ENCODE measurements at regions not wholly inside any gene's neighbourhood (a gene's known extent, or its start where the extent isn't known, plus 50 kb on each side); places are given as distances from the start of the nearest gene placed in this dataset.

- no peaks in the 10 kb centered on the region for H3K9me3 ChIP-seq (ENCODE audit: control insufficient read depth in 2 of 2, low read length in 2 of 2)
- no peak overlapping the region for H3K27ac ChIP-seq (ENCODE audit: insufficient read depth, low read length, poor library complexity, severe bottlenecking)
- no peaks in the 10 kb centered on the region for H3K4me1 ChIP-seq (ENCODE audit: control insufficient read depth, insufficient read depth, low read length, poor library complexity, severe bottlenecking)
- no peaks in the 10 kb centered on the region for H3K36me3 Mint-ChIP-seq
- ATAC-seq (ENCODE audit: low read depth in 2 of 2) = no peak
- H3K4me3 ChIP-seq (ENCODE audit: low read depth, low read length) = no peak overlapping the region
- no peaks in the 10 kb centered on the region for H3K4me1 Mint-ChIP-seq
- H3K4me3 Mint-ChIP-seq = no peak overlapping the region
- DNase-seq = no peak
- no peaks in the 10 kb centered on the region for H3K36me3 ChIP-seq (ENCODE audit: control insufficient read depth, insufficient read depth, low read length)
- H3K27me3 ChIP-seq (ENCODE audit: control insufficient read depth, insufficient read depth, low read length) = no peaks in the 10 kb centered on the region
- no peak overlapping the region for H3K27ac Mint-ChIP-seq
- no peaks in the 10 kb centered on the region for H3K27me3 Mint-ChIP-seq
- H3K9me3 Mint-ChIP-seq = no peaks in the 10 kb centered on the region
These were observed 394.0 kb upstream of the HSFY2 start for GRCh38 chrY:19167319-19168201.

- H3K4me1 Mint-ChIP-seq = no peaks in the 10 kb centered on the region
- Histone ChIP-seq H3K27me3 (ENCODE audit: control insufficient read depth, insufficient read depth, low read length) (no peaks in the 10 kb centered on the region), H3K4me1 (ENCODE audit: control insufficient read depth, insufficient read depth, low read length, poor library complexity, severe bottlenecking) (no peaks in the 10 kb centered on the region), H3K36me3 (ENCODE audit: control insufficient read depth, insufficient read depth, low read length) (no peaks in the 10 kb centered on the region), H3K27ac (ENCODE audit: insufficient read depth, low read length, poor library complexity, severe bottlenecking) (no peak overlapping the region), H3K4me3 (ENCODE audit: low read depth, low read length) (no peak overlapping the region), H3K9me3 (ENCODE audit: control insufficient read depth in 2 of 2, low read length in 2 of 2) (no peaks in the 10 kb centered on the region)
- no peaks in the 10 kb centered on the region for H3K27me3 Mint-ChIP-seq
- no peak overlapping the region for H3K4me3 Mint-ChIP-seq
- ATAC-seq (ENCODE audit: low read depth in 2 of 2) (no peak), DNase-seq (no peak)
- no peak overlapping the region for H3K27ac Mint-ChIP-seq
- H3K36me3 Mint-ChIP-seq = no peaks in the 10 kb centered on the region
- no peaks in the 10 kb centered on the region for H3K9me3 Mint-ChIP-seq
These were observed 375.2 kb upstream of the HSFY2 start for GRCh38 chrY:19148783-19149182.

- no peak overlapping the region for H3K27ac Mint-ChIP-seq
- no peaks in the 10 kb centered on the region for H3K27me3 Mint-ChIP-seq
- H3K4me1 ChIP-seq (ENCODE audit: control insufficient read depth, insufficient read depth, low read length, poor library complexity, severe bottlenecking) = no peaks in the 10 kb centered on the region
These were observed 372.8 kb upstream of the HSFY2 start for GRCh38 chrY:19146296-19146695.

GRCh38 chrY:19142093-19142492 is 368.6 kb upstream of the HSFY2 start:
- no peaks in the 10 kb centered on the region for H3K27me3 ChIP-seq (ENCODE audit: control insufficient read depth, insufficient read depth, low read length)
- H3K4me1 ChIP-seq (ENCODE audit: control insufficient read depth, insufficient read depth, low read length, poor library complexity, severe bottlenecking) = no peaks in the 10 kb centered on the region
- no peak overlapping the region for H3K4me3 ChIP-seq (ENCODE audit: low read depth, low read length)
- no peaks in the 10 kb centered on the region for H3K36me3 Mint-ChIP-seq
- H3K27ac ChIP-seq (ENCODE audit: insufficient read depth, low read length, poor library complexity, severe bottlenecking) = no peak overlapping the region
- H3K4me1 Mint-ChIP-seq = no peaks in the 10 kb centered on the region
- ATAC-seq (ENCODE audit: low read depth in 2 of 2) (no peak), DNase-seq (no peak)
- H3K27me3 Mint-ChIP-seq = no peaks in the 10 kb centered on the region
- no peak overlapping the region for H3K4me3 Mint-ChIP-seq
- no peaks in the 10 kb centered on the region for H3K36me3 ChIP-seq (ENCODE audit: control insufficient read depth, insufficient read depth, low read length)
- H3K9me3 Mint-ChIP-seq = no peaks in the 10 kb centered on the region
- H3K9me3 ChIP-seq (ENCODE audit: control insufficient read depth in 2 of 2, low read length in 2 of 2) = no peaks in the 10 kb centered on the region
- H3K27ac Mint-ChIP-seq = no peak overlapping the region

More at GRCh38 chrY:19146296-19146695, 372.8 kb upstream of the HSFY2 start:
- no peak overlapping the region for H3K4me3 Mint-ChIP-seq
- H3K4me1 Mint-ChIP-seq = no peaks in the 10 kb centered on the region
- no peaks in the 10 kb centered on the region for H3K27me3 ChIP-seq (ENCODE audit: control insufficient read depth, insufficient read depth, low read length)
- no peak overlapping the region for H3K4me3 ChIP-seq (ENCODE audit: low read depth, low read length)
- no peak for ATAC-seq (ENCODE audit: low read depth in 2 of 2)
- no peak overlapping the region for H3K27ac ChIP-seq (ENCODE audit: insufficient read depth, low read length, poor library complexity, severe bottlenecking)
- no peaks in the 10 kb centered on the region for H3K36me3 Mint-ChIP-seq
- H3K36me3 ChIP-seq (ENCODE audit: control insufficient read depth, insufficient read depth, low read length) = no peaks in the 10 kb centered on the region
- H3K9me3 ChIP-seq (ENCODE audit: control insufficient read depth in 2 of 2, low read length in 2 of 2) = no peaks in the 10 kb centered on the region
- no peak for DNase-seq
- H3K9me3 Mint-ChIP-seq = no peaks in the 10 kb centered on the region

- Histone ChIP-seq H3K27me3 (ENCODE audit: control insufficient read depth, insufficient read depth, low read length) (no peaks in the 10 kb centered on the region), H3K9me3 (ENCODE audit: control insufficient read depth in 2 of 2, low read length in 2 of 2) (no peaks in the 10 kb centered on the region), H3K36me3 (ENCODE audit: control insufficient read depth, insufficient read depth, low read length) (no peaks in the 10 kb centered on the region), H3K27ac (ENCODE audit: insufficient read depth, low read length, poor library complexity, severe bottlenecking) (no peak overlapping the region), H3K4me3 (ENCODE audit: low read depth, low read length) (no peak overlapping the region), H3K4me1 (ENCODE audit: control insufficient read depth, insufficient read depth, low read length, poor library complexity, severe bottlenecking) (no peaks in the 10 kb centered on the region)
- DNase-seq (no peak), ATAC-seq (ENCODE audit: low read depth in 2 of 2) (no peak)
- Mint-ChIP-seq H3K4me3 (no peak overlapping the region), H3K27ac (no peak overlapping the region), H3K9me3 (no peaks in the 10 kb centered on the region), H3K27me3 (no peaks in the 10 kb centered on the region), H3K36me3 (no peaks in the 10 kb centered on the region), H3K4me1 (no peaks in the 10 kb centered on the region)
These were observed 366.9 kb upstream of the HSFY2 start for GRCh38 chrY:19140285-19140920.

GRCh38 chrY:19134426-19134825 is 360.9 kb upstream of the HSFY2 start:
- H3K27ac ChIP-seq (ENCODE audit: insufficient read depth, low read length, poor library complexity, severe bottlenecking) = no peak overlapping the region
- DNase-seq (no peak), ATAC-seq (ENCODE audit: low read depth in 2 of 2) (no peak)
- no peaks in the 10 kb centered on the region for H3K27me3 ChIP-seq (ENCODE audit: control insufficient read depth, insufficient read depth, low read length)
- H3K27ac Mint-ChIP-seq = no peak overlapping the region
- no peaks in the 10 kb centered on the region for H3K36me3 ChIP-seq (ENCODE audit: control insufficient read depth, insufficient read depth, low read length)
- H3K36me3 Mint-ChIP-seq = no peaks in the 10 kb centered on the region
- H3K27me3 Mint-ChIP-seq = no peaks in the 10 kb centered on the region
- H3K4me3 Mint-ChIP-seq = no peak overlapping the region
- H3K4me1 ChIP-seq (ENCODE audit: control insufficient read depth, insufficient read depth, low read length, poor library complexity, severe bottlenecking) = no peaks in the 10 kb centered on the region
- no peaks in the 10 kb centered on the region for H3K9me3 ChIP-seq (ENCODE audit: control insufficient read depth in 2 of 2, low read length in 2 of 2)
- H3K4me1 Mint-ChIP-seq = no peaks in the 10 kb centered on the region
- no peaks in the 10 kb centered on the region for H3K9me3 Mint-ChIP-seq
- no peak overlapping the region for H3K4me3 ChIP-seq (ENCODE audit: low read depth, low read length)

GRCh38 chrY:19130569-19131358 is 357.2 kb upstream of the HSFY2 start:
- Mint-ChIP-seq H3K9me3 (no peaks in the 10 kb centered on the region), H3K27me3 (no peaks in the 10 kb centered on the region), H3K27ac (no peak overlapping the region), H3K36me3 (no peaks in the 10 kb centered on the region), H3K4me3 (no peak overlapping the region), H3K4me1 (no peaks in the 10 kb centered on the region)
- DNase-seq (no peak), ATAC-seq (ENCODE audit: low read depth in 2 of 2) (no peak)
- no peaks in the 10 kb centered on the region for H3K4me1 ChIP-seq (ENCODE audit: control insufficient read depth, insufficient read depth, low read length, poor library complexity, severe bottlenecking)
- no peaks in the 10 kb centered on the region for H3K27me3 ChIP-seq (ENCODE audit: control insufficient read depth, insufficient read depth, low read length)
- no peak overlapping the region for H3K27ac ChIP-seq (ENCODE audit: insufficient read depth, low read length, poor library complexity, severe bottlenecking)
- no peak overlapping the region for H3K4me3 ChIP-seq (ENCODE audit: low read depth, low read length)
- no peaks in the 10 kb centered on the region for H3K9me3 ChIP-seq (ENCODE audit: control insufficient read depth in 2 of 2, low read length in 2 of 2)
- H3K36me3 ChIP-seq (ENCODE audit: control insufficient read depth, insufficient read depth, low read length) = no peaks in the 10 kb centered on the region
